H9 (cell line): ENCODE measurements at regions not wholly inside any gene's neighbourhood (a gene's known extent, or its start where the extent isn't known, plus 50 kb on each side); places are given as distances from the start of the nearest gene placed in this dataset.

Source experiments
- DNase-seq: peaks from one replicate; pipeline ENCODE4 v3.0.0-alpha.2; 2017
- H2AFZ ChIP-seq: one replicate; pipeline ENCODE4 v1.6.1; 2013; ENCODE audit warnings: mild to moderate bottlenecking, low read length, control low read depth, moderate library complexity
- H2AK5ac ChIP-seq: 2 replicates; pipeline ENCODE4 v1.6.1; 2013; ENCODE audit warnings: low read length, control low read depth, mixed read lengths; ENCODE audit not compliant: insufficient read length
- H2BK120ac ChIP-seq: one replicate; pipeline ENCODE4 v1.6.1; 2013; ENCODE audit warnings: low read depth, mild to moderate bottlenecking, low read length, control low read depth, inconsistent platforms; ENCODE audit not compliant: poor library complexity, severe bottlenecking
- H2BK12ac ChIP-seq: 2 replicates; pipeline ENCODE4 v1.6.1; 2013; ENCODE audit warnings: low read length, control low read depth, mixed read lengths, low read depth; ENCODE audit not compliant: insufficient read length
- H2BK15ac ChIP-seq: 2 replicates; pipeline ENCODE4 v1.6.1; 2013; ENCODE audit warnings: low read depth, low read length, control low read depth
- H2BK20ac ChIP-seq: one replicate; pipeline ENCODE4 v1.6.1; 2013; ENCODE audit warnings: low read depth, mild to moderate bottlenecking, low read length, control low read depth, inconsistent platforms; ENCODE audit not compliant: poor library complexity, severe bottlenecking
- H2BK5ac ChIP-seq: 2 replicates; pipeline ENCODE4 v1.6.1; 2013; ENCODE audit warnings: low read length, control low read depth, mixed read lengths; ENCODE audit not compliant: insufficient read length
- H3K14ac ChIP-seq: 2 replicates; pipeline ENCODE4 v1.6.1; 2013; ENCODE audit warnings: low read length, control low read depth; ENCODE audit not compliant: insufficient read depth
- H3K18ac ChIP-seq: 2 replicates; pipeline ENCODE4 v1.6.1; 2013; ENCODE audit warnings: low read depth, mild to moderate bottlenecking, mixed read lengths, low read length, control low read depth; ENCODE audit not compliant: insufficient read length
- H3K23ac ChIP-seq: 2 replicates; pipeline ENCODE4 v1.6.1; 2013; ENCODE audit warnings: low read length, control low read depth, mixed read lengths, low read depth; ENCODE audit not compliant: insufficient read length
- H3K23me2 ChIP-seq: 2 replicates; pipeline ENCODE4 v1.6.1; 2013; ENCODE audit warnings: low read depth, mild to moderate bottlenecking, mixed read lengths, low read length, control low read depth; ENCODE audit not compliant: insufficient read length, poor library complexity, severe bottlenecking
- H3K27ac ChIP-seq: 2 replicates; pipeline ENCODE4 v1.5.1; 2013; ENCODE audit warnings: low read length, control low read depth, mixed read lengths, low read depth; ENCODE audit not compliant: insufficient read length
- H3K27me3 ChIP-seq: 2 replicates; pipeline ENCODE4 v1.6.1; 2013; ENCODE audit warnings: low read length, control low read depth, inconsistent platforms; ENCODE audit not compliant: insufficient read depth
- H3K4ac ChIP-seq: 2 replicates; pipeline ENCODE4 v1.6.1; 2013; ENCODE audit warnings: low read depth, mild to moderate bottlenecking, control low read depth, inconsistent platforms, low read length, moderate library complexity
- H3K4me1 ChIP-seq: 2 replicates; pipeline ENCODE4 v1.6.1; 2013; ENCODE audit warnings: low read length, control low read depth, inconsistent platforms; ENCODE audit not compliant: insufficient read depth
- H3K4me2 ChIP-seq: 2 replicates; pipeline ENCODE4 v1.6.1; 2013; ENCODE audit warnings: low read length, control low read depth, mixed read lengths; ENCODE audit not compliant: insufficient read length, insufficient read depth
- H3K56ac ChIP-seq: 2 replicates; pipeline ENCODE4 v1.6.1; 2013; ENCODE audit warnings: low read depth, mild to moderate bottlenecking, mixed read lengths, low read length, control low read depth; ENCODE audit not compliant: insufficient read length
- H3K79me1 ChIP-seq: 2 replicates; pipeline ENCODE4 v1.6.1; 2013; ENCODE audit warnings: low read depth, mild to moderate bottlenecking, moderate library complexity, low read length, control low read depth, inconsistent platforms; ENCODE audit not compliant: insufficient read depth, poor library complexity, severe bottlenecking
- H3K79me2 ChIP-seq: 2 replicates; pipeline ENCODE4 v1.6.1; 2013; ENCODE audit warnings: low read length, control low read depth, inconsistent platforms; ENCODE audit not compliant: insufficient read depth
- H3K9ac ChIP-seq: 2 replicates; pipeline ENCODE4 v1.6.1; 2013; ENCODE audit warnings: low read length, control low read depth, mixed read lengths; ENCODE audit not compliant: insufficient read length; ENCODE audit errors: extremely low read depth
- H3K9me3 ChIP-seq: one replicate; pipeline ENCODE4 v1.6.1; 2013; ENCODE audit warnings: low read depth, low read length, inconsistent platforms; ENCODE audit not compliant: control insufficient read depth
- H3T11ph ChIP-seq: one replicate; pipeline ENCODE4 v1.6.1; 2013; ENCODE audit warnings: mild to moderate bottlenecking, low read length, control low read depth, inconsistent platforms
- H4K20me1 ChIP-seq: one replicate; pipeline ENCODE4 v1.6.1; 2013; ENCODE audit not compliant: control insufficient read depth, insufficient read length, insufficient read depth
- H4K5ac ChIP-seq: 2 replicates; pipeline ENCODE4 v1.6.1; 2013; ENCODE audit warnings: low read depth, mild to moderate bottlenecking, mixed read lengths, low read length, control low read depth; ENCODE audit not compliant: insufficient read length
- H4K8ac ChIP-seq: replicated peaks from 2 replicates; pipeline ENCODE4 v1.6.1; 2013; ENCODE audit warnings: low read length, control low read depth, mixed read lengths, low read depth; ENCODE audit not compliant: insufficient read length
- H4K91ac ChIP-seq: 2 replicates; pipeline ENCODE4 v1.6.1; 2013; ENCODE audit warnings: low read depth, mild to moderate bottlenecking, moderate library complexity, mixed read lengths, low read length, control low read depth; ENCODE audit not compliant: insufficient read length
- H3K27ac Mint-ChIP-seq, 3 experiments: 2 replicates in 2 of 3; 3 replicates in 1 of 3; pipeline ENCODE4 v1.8.0; 2020 to 2021; ENCODE audit warnings: mixed read lengths in 3 of 3, mild to moderate bottlenecking in 1 of 3, moderate library complexity in 1 of 3
- H3K27me3 Mint-ChIP-seq: 2 replicates; pipeline ENCODE4 v1.8.0; 2021; ENCODE audit warnings: low read depth, mild to moderate bottlenecking, moderate library complexity, mixed read lengths
- H3K36me3 Mint-ChIP-seq, 3 experiments: 2 replicates in 2 of 3; 3 replicates in 1 of 3; pipeline ENCODE4 v1.8.0; 2020 to 2021; ENCODE audit warnings: low read depth in 3 of 3, mixed read lengths in 3 of 3; ENCODE audit not compliant: insufficient read depth in 1 of 3
- H3K4me1 Mint-ChIP-seq, 2 experiments: 2 replicates each; pipeline ENCODE4 v1.8.0; 2020; ENCODE audit warnings: mixed read lengths in 2 of 2
- H3K4me3 Mint-ChIP-seq, 2 experiments: 2 replicates in 1 of 2; 3 replicates in 1 of 2; pipeline ENCODE4 v1.8.0; 2020 to 2021; ENCODE audit warnings: mild to moderate bottlenecking in 2 of 2, mixed read lengths in 2 of 2, moderate library complexity in 1 of 2
- H3K9me3 Mint-ChIP-seq, 2 experiments: 2 replicates in 1 of 2; 3 replicates in 1 of 2; pipeline ENCODE4 v1.8.0; 2020; ENCODE audit warnings: mild to moderate bottlenecking in 2 of 2, mixed read lengths in 2 of 2, moderate library complexity in 1 of 2
- CTCF ChIP-seq: fragments of 200-600 bp; sonication (generic); conservative IDR thresholded peaks from 3 replicates; pipeline ENCODE4 v1.8.0; 2021; ENCODE audit warnings: antibody characterized with exemption, mild to moderate bottlenecking
- WGBS: extraction: QIAGEN DNeasy Blood & Tissue Kit; methylation state at CpG from one replicate; pipeline ENCODE4 v1.1.7; 2013; ENCODE audit warnings: missing lambda C conversion rate, low lambda C conversion rate, mixed read lengths; ENCODE audit not compliant: insufficient read length; ENCODE audit errors: extremely low coverage; 5-methylcytosine and 5-hydroxymethylcytosine counted together

- H3K36me3 Mint-ChIP-seq: peaks cover 0 to 6% (median 3%) of the 10 kb centered on the region in 3 experiments; a peak in 4 of 7 replicates
- Histone ChIP-seq H2BK20ac (no peak overlapping the region), H4K20me1 (no peaks in the 10 kb centered on the region), H3K4me2 (no peak overlapping the region), H3T11ph (no peak overlapping the region), H3K79me2 (no peaks in the 10 kb centered on the region), H2BK5ac (no peak overlapping the region), H4K5ac (no peak overlapping the region), H4K8ac (no peak overlapping the region), H3K23ac (no peak overlapping the region), H4K91ac (no peak overlapping the region), H3K4ac (no peak overlapping the region), H3K9ac (no peak overlapping the region), H2BK120ac (no peak overlapping the region), H3K79me1 (no peaks in the 10 kb centered on the region), H2BK12ac (no peak overlapping the region), H3K27me3 (no peaks in the 10 kb centered on the region), H3K18ac (no peak overlapping the region), H3K56ac (no peak overlapping the region), H3K14ac (no peak overlapping the region), H2BK15ac (no peak overlapping the region), H3K9me3 (no peaks in the 10 kb centered on the region), H3K27ac (no peak overlapping the region), H3K4me1 (no peaks in the 10 kb centered on the region), H2AK5ac (no peak overlapping the region), H3K23me2 (no peaks in the 10 kb centered on the region), H2AFZ (no peak overlapping the region)
- peaks cover 9% of the 10 kb centered on the region in 2 experiments for H3K9me3 Mint-ChIP-seq
- H3K27me3 Mint-ChIP-seq: no peaks in the 10 kb centered on the region
- TF ChIP-seq CTCF: no peak
- WGBS: no CpG with 5 or more reads among the region's 1 CpG
- DNase-seq: no peak
- no peak overlapping the region for H3K27ac Mint-ChIP-seq
- H3K4me1 Mint-ChIP-seq: no peaks in the 10 kb centered on the region
- no peak overlapping the region for H3K4me3 Mint-ChIP-seq
Measured at GRCh38 chrX:88325634-88326033, 421.4 kb upstream of the CPXCR1 start.
